ENCODE measurements at regions not wholly inside any gene's neighbourhood (a gene's known extent, or its start where the extent isn't known, plus 50 kb on each side); places are given as distances from the start of the nearest gene placed in this dataset.

DNA sequence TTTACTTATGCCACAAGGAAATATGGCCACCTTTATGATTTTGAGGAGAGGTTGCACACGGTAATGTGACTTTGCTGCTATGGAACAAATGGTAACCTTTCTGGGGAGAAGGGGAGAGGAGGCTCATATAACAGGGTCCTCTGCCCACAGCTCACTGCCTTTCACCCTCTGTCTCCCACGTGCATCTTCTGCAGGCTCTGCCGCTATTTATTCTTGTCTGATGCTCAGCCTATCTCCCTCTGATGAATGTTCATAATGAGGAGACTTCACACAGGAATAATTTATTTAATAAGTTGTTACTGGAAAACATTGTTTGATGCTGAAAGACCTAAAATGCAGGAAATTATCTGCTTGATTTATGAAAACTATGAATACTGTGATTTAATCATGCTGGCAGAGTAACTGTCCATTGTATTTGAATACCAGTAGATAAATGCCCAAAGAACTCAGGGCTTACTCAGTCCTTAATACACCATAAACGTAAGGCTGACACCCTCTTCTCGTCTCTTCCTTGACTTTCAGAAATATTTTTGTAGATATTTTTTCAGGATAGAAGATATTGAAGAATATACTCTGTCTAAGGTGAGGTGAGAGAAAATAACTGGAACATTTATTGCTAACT, 721.1 kb downstream of the QKI start:
- DNase-seq, result no peak

- DNase-seq, result no peak
Measured at GRCh38 chr6:164133095-164133494, 718.6 kb downstream of the QKI start.

- no peak for DNase-seq
Measured at GRCh38 chr6:164130585-164130984, 716.1 kb downstream of the QKI start.

DNA sequence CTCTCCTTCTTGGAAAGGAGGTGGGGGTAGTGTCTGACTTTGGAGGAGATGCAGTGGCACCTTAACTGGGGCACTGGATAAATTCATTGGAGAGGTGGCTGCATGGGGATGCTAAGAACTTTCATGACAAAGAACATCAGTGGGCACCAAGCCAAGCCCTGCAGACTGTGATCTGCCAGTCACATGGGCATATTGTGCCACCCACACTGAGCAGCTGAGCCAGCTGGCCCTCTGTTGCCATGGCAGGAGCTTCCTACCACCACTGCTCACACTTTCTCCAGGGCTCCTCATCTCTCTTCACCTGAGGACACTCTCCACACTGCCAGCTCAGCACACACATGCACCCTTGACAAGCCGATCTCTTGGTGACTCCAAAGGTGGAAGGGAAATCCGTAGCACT, 715.6 kb downstream of the QKI start:
- peak; percentile 23 to 61 for DNase-seq

- DNase-seq, result no peak
Measured at GRCh38 chr6:164129218-164129617, 714.7 kb downstream of the QKI start.

GRCh38 chr6:164128101-164128500, 713.6 kb downstream of the QKI start:
- DNase-seq, result no peak

DNA sequence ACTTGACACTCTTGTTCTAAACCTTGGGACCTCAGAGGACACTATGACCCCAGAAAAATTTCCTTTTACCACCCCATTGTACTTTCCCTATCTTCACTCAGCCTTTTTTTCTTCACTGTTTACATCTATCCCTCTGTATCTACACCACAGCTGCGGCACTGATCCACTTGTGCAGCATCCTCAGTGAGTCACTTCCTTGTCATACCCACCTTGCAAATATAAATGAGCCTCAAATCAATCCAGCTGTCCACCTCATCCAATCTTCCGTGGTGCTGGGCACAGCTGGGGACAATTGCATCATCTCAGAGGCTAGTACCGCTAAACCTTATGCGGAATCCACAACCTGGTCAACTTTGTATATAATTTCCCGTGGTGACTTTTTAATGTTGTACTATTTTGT, 710.5 kb downstream of the QKI start:
- no peak for DNase-seq

DNA sequence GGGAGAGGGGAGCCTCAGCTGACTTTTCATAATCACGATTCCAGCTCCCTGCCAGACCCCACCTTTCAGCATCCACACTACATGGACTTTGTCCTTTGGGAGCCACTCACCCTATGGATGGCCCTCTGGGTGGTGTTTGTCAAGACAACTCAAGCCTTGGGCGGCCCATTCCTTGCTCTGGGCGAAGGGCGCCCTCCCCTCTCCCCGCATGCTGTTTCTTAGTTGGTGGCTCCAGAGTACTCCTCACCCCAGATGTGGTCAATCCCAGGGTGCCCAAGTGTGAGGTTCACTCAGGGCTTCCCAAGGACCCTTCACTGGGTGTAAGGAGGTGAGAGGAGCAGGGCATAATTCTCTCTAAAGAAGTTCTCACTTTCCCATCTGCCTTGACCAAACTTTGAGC, 710.0 kb downstream of the QKI start:
- DNase-seq, result no peak

DNA sequence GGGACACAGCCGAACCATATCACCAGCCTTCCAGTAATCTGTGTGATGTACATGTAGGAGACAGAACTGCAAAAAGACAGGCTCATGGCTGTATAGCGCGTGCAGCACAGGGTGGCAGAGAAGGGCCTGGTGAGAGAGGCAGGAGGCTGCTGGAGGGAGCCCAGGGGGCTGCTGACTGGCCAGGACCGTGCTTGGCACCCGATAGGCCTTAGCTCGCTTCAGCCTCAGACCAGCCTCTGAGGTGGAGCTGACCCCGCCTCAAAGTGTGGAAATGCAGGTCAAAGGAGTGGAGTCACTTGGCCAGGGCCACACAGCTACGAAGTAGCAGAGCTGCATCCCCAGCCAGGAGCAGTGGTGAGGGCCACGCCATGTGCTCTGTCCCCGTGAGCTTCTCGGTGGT, 707.6 kb downstream of the QKI start:
- no peak for DNase-seq

GRCh38 chr6:164121527-164121926, 707.0 kb downstream of the QKI start:
- no peak for DNase-seq

DNA sequence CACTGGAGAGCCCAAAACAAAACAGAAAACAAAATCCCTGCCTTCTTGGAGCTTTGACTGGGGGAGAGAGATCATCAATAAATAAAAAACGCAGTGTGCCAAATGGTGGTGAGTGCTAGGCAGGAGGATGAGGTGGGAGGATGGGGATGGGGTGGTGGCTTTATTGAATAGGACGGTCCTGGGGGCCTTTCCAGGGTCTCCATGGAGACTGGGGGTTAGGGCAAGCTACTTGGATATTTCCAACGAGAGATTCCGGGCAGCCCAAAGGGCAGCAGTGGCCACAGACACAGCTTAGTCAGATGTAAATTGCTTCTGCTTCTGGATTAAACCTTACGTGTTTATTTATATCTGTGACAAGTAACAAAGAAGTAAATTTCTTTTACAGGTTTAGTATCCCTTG, 700.1 kb downstream of the QKI start:
- DNase-seq, result no peak

DNA sequence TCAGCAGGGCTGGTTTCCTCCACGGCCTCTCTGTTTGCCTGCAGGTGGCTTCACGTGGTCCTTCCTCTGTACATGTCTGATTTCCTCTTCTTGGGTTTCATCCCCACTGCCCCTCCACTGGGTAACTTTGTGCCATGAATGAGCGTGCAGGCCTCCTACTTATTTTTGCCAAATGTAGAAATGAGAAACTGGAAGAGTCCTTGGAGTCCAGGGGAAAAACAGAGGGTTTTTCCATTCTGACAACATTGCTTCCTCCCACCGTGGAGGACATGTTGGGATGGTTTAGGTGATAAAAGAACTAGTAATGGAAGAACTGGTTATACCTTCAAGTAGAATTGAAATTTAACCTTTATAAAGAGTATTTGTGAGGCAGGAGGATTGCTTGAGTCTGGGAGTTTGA, 699.5 kb downstream of the QKI start:
- DNase-seq, result no peak

DNA sequence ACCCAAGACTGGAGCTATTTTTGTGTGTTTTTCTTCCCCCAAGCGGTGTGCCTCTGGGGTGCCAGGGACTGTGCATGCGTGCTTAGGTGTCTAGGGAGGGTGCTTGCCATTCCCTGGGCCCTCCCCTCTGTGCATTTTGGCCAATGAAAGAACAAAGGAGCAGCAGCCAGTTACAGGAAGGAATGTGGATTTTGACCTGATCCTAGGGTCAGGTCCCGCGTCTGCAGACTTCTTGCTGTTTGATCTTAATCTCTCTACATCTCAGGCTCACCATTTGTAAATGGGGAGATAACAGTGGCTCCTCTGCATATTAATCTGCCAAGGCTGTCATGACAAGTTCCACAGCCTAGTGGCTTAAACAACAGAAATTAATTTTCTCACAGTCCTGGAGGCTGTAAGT, 699.1 kb downstream of the QKI start:
- DNase-seq, result no peak

- DNase-seq, result peak in 1 of 2 experiments; percentile 18
Measured at GRCh38 chr6:164109770-164110140, 695.2 kb downstream of the QKI start.

DNA sequence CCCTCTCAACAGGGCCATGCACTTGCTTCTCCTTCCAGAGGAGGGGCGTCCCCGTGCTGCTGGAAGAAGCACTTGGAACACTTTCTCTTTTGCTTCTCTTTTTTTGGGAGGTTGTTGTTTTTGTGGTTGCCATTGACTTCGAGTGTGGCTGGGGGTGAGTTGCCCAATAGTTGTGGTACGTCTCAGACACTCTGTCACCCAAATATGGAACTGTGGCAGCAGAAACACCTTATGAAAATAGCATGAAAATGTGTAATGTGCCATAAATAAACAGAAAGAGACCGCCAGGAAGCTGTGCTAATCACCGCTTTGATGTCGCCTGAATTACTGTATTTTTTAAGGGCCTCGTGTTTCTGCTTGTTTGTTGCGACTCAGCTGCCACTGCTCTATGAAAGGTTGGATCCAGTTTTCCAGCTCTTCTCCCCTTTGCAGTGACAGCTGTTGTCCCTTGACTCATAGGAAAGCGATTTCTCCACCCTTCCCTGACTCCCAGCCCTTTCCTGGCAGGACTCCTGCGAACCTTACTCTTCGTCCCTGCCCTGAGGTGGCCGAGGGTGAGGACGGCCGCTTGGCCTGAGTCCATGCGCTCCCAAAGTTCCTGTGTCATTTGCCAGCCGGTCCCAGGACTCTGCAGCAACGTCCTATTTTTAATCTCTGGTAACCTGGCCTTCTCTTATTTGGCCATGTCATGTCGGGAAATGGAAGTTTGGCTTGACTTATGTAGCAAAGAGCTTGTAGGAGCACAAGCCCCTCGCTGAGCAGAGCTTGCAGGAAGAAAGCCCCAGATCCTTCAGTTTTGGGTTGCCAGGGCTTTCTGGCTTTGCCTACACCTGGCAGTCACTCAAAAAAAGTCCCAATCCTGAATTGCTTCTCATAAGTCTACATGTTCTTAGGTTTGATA, 694.6 kb downstream of the QKI start:
- no peak for DNase-seq

- no peak for DNase-seq
Measured at GRCh38 chr6:164108092-164108491, 693.6 kb downstream of the QKI start.

- DNase-seq, result no peak
Measured at GRCh38 chr6:164107297-164107995, 692.9 kb downstream of the QKI start.

GRCh38 chr6:164106345-164106769, 691.8 kb downstream of the QKI start:
- peak; percentile 11 to 44 for DNase-seq

- no peak for DNase-seq
Measured at GRCh38 chr6:164105705-164106104, 691.2 kb downstream of the QKI start.

DNA sequence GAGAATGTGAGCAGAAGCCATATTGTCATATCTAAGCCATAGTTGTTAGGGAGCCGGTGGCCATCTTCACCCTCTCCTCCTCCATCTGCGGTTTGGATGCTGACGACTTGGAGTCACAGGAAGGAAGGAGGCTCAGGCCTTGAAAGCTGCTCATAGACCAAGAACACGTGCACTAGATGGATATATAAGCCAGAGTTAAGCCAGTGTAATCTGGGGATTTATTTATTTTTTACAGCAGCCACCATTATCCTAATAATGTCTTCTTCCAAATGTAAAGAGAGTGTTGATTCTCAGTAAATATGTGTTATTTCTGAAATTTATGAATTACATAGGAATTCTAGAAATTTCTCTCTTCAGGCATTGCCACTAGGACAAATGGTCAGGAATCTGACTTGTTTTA, 689.9 kb downstream of the QKI start:
- DNase-seq, result no peak

GRCh38 chr6:164102693-164103092, 688.2 kb downstream of the QKI start:
- no peak for DNase-seq

GRCh38 chr6:164101859-164102258, 687.3 kb downstream of the QKI start:
- DNase-seq, result no peak

- DNase-seq, result no peak
Measured at GRCh38 chr6:164099269-164099865, 684.8 kb downstream of the QKI start.

DNA sequence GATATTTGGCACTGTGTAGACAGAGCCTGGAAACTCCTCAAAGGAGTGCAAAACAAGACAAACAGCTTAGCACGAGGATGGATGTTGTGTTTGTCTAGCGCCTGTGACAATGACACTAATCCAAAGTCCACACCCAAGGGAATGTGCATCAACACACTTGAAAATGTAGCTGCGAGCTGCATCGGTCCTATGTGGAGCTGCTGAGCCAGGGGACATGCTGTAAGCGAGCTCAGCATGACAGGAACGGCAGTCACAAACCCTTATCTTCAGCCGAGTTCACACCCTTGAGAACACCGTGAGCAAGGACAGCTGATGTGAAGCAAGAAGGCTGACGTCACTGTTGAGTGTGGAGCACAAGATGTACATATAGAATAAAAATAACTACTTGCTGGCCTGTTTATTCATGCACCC, 684.3 kb downstream of the QKI start:
- no peak for DNase-seq
